ENCODE measurements at regions not wholly inside any gene's neighbourhood (a gene's known extent, or its start where the extent isn't known, plus 50 kb on each side); places are given as distances from the start of the nearest gene placed in this dataset.

DNA sequence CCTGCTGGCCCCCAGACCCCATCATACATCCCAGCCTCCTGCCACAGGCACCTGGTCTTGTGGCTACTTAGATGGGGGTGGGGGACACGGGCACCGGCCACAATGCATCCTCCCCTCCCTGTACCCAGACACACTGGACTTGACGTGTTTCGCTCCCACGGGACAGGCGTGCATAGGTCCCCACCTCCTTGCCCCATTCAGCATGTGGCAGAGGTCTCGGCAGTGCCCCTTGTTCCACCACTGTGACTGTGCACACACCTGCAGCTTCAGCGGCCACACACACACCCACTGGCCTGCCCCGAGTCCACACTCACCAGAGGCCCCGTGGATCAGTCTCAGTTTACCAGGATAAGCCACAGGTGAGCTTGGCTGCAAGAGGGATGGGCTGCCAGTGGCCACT is 109.6 kb downstream of the ENGASE start:
- TF ChIP-seq POLR2A (IDR thresholded peaks at IDR 0.05; ENCODE audit: extremely low read depth, insufficient read length) = no peak
- TF ChIP-seq, protein P1, sequence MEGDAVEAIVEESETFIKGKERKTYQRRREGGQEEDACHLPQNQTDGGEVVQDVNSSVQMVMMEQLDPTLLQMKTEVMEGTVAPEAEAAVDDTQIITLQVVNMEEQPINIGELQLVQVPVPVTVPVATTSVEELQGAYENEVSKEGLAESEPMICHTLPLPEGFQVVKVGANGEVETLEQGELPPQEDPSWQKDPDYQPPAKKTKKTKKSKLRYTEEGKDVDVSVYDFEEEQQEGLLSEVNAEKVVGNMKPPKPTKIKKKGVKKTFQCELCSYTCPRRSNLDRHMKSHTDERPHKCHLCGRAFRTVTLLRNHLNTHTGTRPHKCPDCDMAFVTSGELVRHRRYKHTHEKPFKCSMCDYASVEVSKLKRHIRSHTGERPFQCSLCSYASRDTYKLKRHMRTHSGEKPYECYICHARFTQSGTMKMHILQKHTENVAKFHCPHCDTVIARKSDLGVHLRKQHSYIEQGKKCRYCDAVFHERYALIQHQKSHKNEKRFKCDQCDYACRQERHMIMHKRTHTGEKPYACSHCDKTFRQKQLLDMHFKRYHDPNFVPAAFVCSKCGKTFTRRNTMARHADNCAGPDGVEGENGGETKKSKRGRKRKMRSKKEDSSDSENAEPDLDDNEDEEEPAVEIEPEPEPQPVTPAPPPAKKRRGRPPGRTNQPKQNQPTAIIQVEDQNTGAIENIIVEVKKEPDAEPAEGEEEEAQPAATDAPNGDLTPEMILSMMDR (IDR thresholded peaks at IDR 0.05; ENCODE audit: low read depth, low read length) = no peak
- TF ChIP-seq, protein P2, sequence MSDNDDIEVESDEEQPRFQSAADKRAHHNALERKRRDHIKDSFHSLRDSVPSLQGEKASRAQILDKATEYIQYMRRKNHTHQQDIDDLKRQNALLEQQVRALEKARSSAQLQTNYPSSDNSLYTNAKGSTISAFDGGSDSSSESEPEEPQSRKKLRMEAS (IDR thresholded peaks at IDR 0.05; ENCODE audit: low read depth, low read length) = no peak
- no peak for TF ChIP-seq MYC (IDR thresholded peaks at IDR 0.05; ENCODE audit: low read depth, low read length)
